Neuronal stem cell (in vitro differentiated cells): ENCODE measurements at regions not wholly inside any gene's neighbourhood (a gene's known extent, or its start where the extent isn't known, plus 50 kb on each side); places are given as distances from the start of the nearest gene placed in this dataset.

ENCODE experiments used
- DNase-seq: peaks from one replicate; pipeline ENCODE4 v3.0.0-alpha.2; 2013; ENCODE audit warnings: low spot score
- H2AFZ ChIP-seq: one replicate; pipeline ENCODE4 v1.6.1; 2013; ENCODE audit warnings: mild to moderate bottlenecking, low read length, inconsistent platforms
- H2AK5ac ChIP-seq: 2 replicates; pipeline ENCODE4 v1.6.1; 2013; ENCODE audit warnings: low read depth, mild to moderate bottlenecking, inconsistent platforms, low read length, moderate library complexity, mixed read lengths
- H2BK120ac ChIP-seq: 2 replicates; pipeline ENCODE4 v1.6.1; 2013; ENCODE audit warnings: low read depth, mild to moderate bottlenecking, inconsistent platforms, low read length, moderate library complexity, mixed read lengths
- H2BK12ac ChIP-seq: one replicate; pipeline ENCODE4 v1.6.1; 2013; ENCODE audit warnings: low read length, inconsistent platforms
- H2BK15ac ChIP-seq: 2 replicates; pipeline ENCODE4 v1.6.1; 2013; ENCODE audit warnings: mild to moderate bottlenecking, low read length, inconsistent platforms, mixed read lengths
- H2BK5ac ChIP-seq: one replicate; pipeline ENCODE4 v1.6.1; 2013; ENCODE audit warnings: inconsistent platforms, mild to moderate bottlenecking, low read length, moderate library complexity
- H3K14ac ChIP-seq: one replicate; pipeline ENCODE4 v1.6.1; 2013; ENCODE audit warnings: low read length, inconsistent platforms
- H3K18ac ChIP-seq: 2 replicates; pipeline ENCODE4 v1.6.1; 2013; ENCODE audit warnings: low read length, inconsistent platforms
- H3K23ac ChIP-seq: 2 replicates; pipeline ENCODE4 v1.6.1; 2013; ENCODE audit warnings: low read depth, mild to moderate bottlenecking, mixed read lengths, low read length, inconsistent platforms; ENCODE audit not compliant: poor library complexity
- H3K27ac ChIP-seq: replicated peaks from 3 replicates; pipeline ENCODE4 v1.5.1; 2013; ENCODE audit warnings: low read length, inconsistent platforms
- H3K27me3 ChIP-seq, 3 experiments: 2 replicates each; pipeline ENCODE4 v1.6.1; 2013; ENCODE audit warnings: low read length in 3 of 3, mild to moderate bottlenecking in 2 of 3, inconsistent platforms in 1 of 3, low read depth in 1 of 3, mixed read lengths in 1 of 3, moderate library complexity in 1 of 3; ENCODE audit not compliant: control insufficient read depth in 3 of 3, insufficient read depth in 3 of 3
- H3K36me3 ChIP-seq, 2 donors: replicated peaks in 1 of 2; 2 replicates each; pipeline ENCODE4 v1.6.1; 2013; ENCODE audit warnings: low read length in 2 of 2; ENCODE audit not compliant: control insufficient read depth in 2 of 2, insufficient read depth in 2 of 2
- H3K4ac ChIP-seq: 2 replicates; pipeline ENCODE4 v1.6.1; 2013; ENCODE audit warnings: inconsistent platforms, mild to moderate bottlenecking, low read length, moderate library complexity
- H3K4me1 ChIP-seq, 2 donors: 1 replicate in 1 of 2; 2 replicates in 1 of 2; pipeline ENCODE4 v1.6.1; 2013; ENCODE audit warnings: low read length in 2 of 2, low read depth in 1 of 2; ENCODE audit not compliant: control insufficient read depth in 2 of 2, insufficient read depth in 1 of 2
- H3K4me2 ChIP-seq: one replicate; pipeline ENCODE4 v1.6.1; 2013; ENCODE audit warnings: mild to moderate bottlenecking, low read length, inconsistent platforms; ENCODE audit not compliant: insufficient read depth, poor library complexity, severe bottlenecking
- H3K4me3 ChIP-seq, 2 donors: 2 replicates each; pipeline ENCODE4 v1.5.1; 2013; ENCODE audit warnings: low read length in 2 of 2, mild to moderate bottlenecking in 2 of 2, inconsistent platforms in 1 of 2, moderate library complexity in 1 of 2
- H3K79me1 ChIP-seq: one replicate; pipeline ENCODE4 v1.6.1; 2013; ENCODE audit warnings: low read depth, mild to moderate bottlenecking, inconsistent platforms, low read length, moderate library complexity
- H3K9ac ChIP-seq: one replicate; pipeline ENCODE4 v1.6.1; 2013; ENCODE audit warnings: mild to moderate bottlenecking, low read depth, low read length, inconsistent platforms; ENCODE audit not compliant: poor library complexity
- H3K9me3 ChIP-seq, 2 donors: replicated peaks in 1 of 2; 2 replicates each; pipeline versions ENCODE3 to v1.6.1; 2013; ENCODE audit warnings: low read length in 2 of 2, mild to moderate bottlenecking in 2 of 2, inconsistent platforms in 1 of 2, low read depth in 1 of 2, mixed read lengths in 1 of 2, moderate library complexity in 1 of 2; ENCODE audit not compliant: control insufficient read depth in 2 of 2, insufficient read depth in 1 of 2
- H4K8ac ChIP-seq: one replicate; pipeline ENCODE4 v1.6.1; 2013; ENCODE audit warnings: low read depth, mild to moderate bottlenecking, inconsistent platforms, low read length, moderate library complexity
- H4K91ac ChIP-seq: one replicate; pipeline ENCODE4 v1.6.1; 2013; ENCODE audit warnings: low read length, low read depth, mild to moderate bottlenecking, inconsistent platforms; ENCODE audit not compliant: poor library complexity
- whole genome bisulfite sequencing, 2 donors: extraction: QIAGEN DNeasy Blood & Tissue Kit; methylation state at CpG; one replicate each; pipeline ENCODE4 v1.1.7; 2013; ENCODE audit warnings: missing lambda C conversion rate in 2 of 2, mixed read lengths in 1 of 2; ENCODE audit not compliant: insufficient read length in 2 of 2, insufficient replicate concordance in 1 of 2; ENCODE audit errors: extremely low coverage in 2 of 2; 5-methylcytosine and 5-hydroxymethylcytosine counted together

DNA sequence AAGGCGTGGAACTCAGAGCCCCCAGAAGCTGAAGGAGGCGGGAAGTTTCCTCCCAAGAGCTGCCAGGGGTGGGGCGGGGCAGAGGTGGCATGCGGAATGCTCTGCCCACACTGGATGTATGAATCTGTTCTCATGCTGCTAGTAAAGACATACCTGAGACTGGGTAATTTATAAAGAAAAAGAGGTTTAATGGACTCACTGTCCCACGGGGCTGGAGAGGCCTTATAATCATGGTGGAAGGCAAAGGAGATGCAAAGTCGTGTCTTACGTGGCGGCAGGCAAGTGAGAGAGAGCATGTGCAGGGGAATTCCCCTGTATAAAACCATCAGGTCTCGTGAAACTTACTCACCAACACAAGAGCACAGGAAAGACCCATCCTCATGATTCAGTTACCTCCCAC is 57.6 kb downstream of the SMIM38 start:
- H4K8ac ChIP-seq, result no peak overlapping the region
- H3K4me2 ChIP-seq, result no peak overlapping the region
- no peak overlapping the region for H2BK15ac ChIP-seq
- H2BK12ac ChIP-seq, result no peak overlapping the region
- H2BK5ac ChIP-seq, result no peak overlapping the region
- H3K9ac ChIP-seq, result peak overlapping the region; percentile 27
- H3K4ac ChIP-seq, result no peak overlapping the region
- no peak overlapping the region for H2AFZ ChIP-seq
- peaks cover 0 to 10% (median 0%) of the 10 kb centered on the region in 3 experiments for H3K27me3 ChIP-seq
- H3K4me3 ChIP-seq, result no peak overlapping the region
- no peak overlapping the region for H3K14ac ChIP-seq
- no peak overlapping the region for H2AK5ac ChIP-seq
- H3K4me1 ChIP-seq, result peaks cover 0 to 2% of the 10 kb centered on the region in 2 donors
- H4K91ac ChIP-seq, result no peak overlapping the region
- H3K27ac ChIP-seq, result no peak overlapping the region
- no peak overlapping the region for H3K23ac ChIP-seq
- no peaks in the 10 kb centered on the region for H3K36me3 ChIP-seq
- WGBS, 2 donors, result no CpG with 5 or more reads among the region's 9 CpGs
- peaks cover 0 to under 1% of the 10 kb centered on the region in 2 donors for H3K9me3 ChIP-seq
- H3K79me1 ChIP-seq, result no peaks in the 10 kb centered on the region
- H3K18ac ChIP-seq, result no peak overlapping the region
- no peak overlapping the region for H2BK120ac ChIP-seq
- no peak for DNase-seq

DNA sequence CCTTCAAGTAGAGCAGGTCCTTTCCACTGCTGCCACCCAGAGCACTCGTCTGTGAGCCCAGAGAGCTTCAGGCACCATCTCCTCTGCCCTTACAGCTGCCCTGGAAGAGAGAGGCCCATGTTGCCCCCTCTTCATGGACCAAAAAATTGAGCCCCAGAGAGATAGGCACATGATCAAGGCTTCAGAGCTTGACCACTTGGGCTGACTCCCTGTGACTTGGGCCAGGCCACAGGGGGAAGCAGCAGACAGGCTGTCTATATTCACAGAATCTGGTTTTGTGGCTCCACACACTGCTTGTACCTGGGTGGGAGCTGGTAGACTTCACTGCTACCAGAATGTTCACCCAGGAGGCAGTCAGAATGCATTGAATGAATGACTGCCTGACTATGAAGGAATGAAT is 58.2 kb downstream of the SMIM38 start:
- Histone ChIP-seq H4K8ac (no peak overlapping the region), H3K4ac (no peak overlapping the region), H2BK12ac (no peak overlapping the region), H3K36me3 (no peaks in the 10 kb centered on the region), H3K27me3 (peaks cover 0 to 10% (median 0%) of the 10 kb centered on the region in 3 experiments), H3K4me3 (no peak overlapping the region), H3K27ac (no peak overlapping the region), H2AK5ac (no peak overlapping the region), H2BK15ac (no peak overlapping the region), H3K9ac (no peak overlapping the region), H2BK120ac (no peak overlapping the region), H3K79me1 (no peaks in the 10 kb centered on the region), H3K23ac (no peak overlapping the region), H2AFZ (no peak overlapping the region), H2BK5ac (no peak overlapping the region), H3K14ac (no peak overlapping the region), H3K18ac (no peak overlapping the region), H4K91ac (no peak overlapping the region), H3K9me3 (no peaks in the 10 kb centered on the region), H3K4me1 (peaks cover 0 to 2% of the 10 kb centered on the region in 2 donors), H3K4me2 (no peak overlapping the region)
- no peak for DNase-seq
- no CpG with 5 or more reads among the region's 1 CpG for WGBS, 2 donors

- Histone ChIP-seq H2BK5ac (no peak overlapping the region), H3K79me1 (no peaks in the 10 kb centered on the region), H3K9ac (no peak overlapping the region), H3K4ac (no peak overlapping the region), H3K4me2 (no peak overlapping the region), H3K4me1 (peaks cover 0 to 2% of the 10 kb centered on the region in 2 donors), H3K27ac (no peak overlapping the region), H3K27me3 (peaks cover 0 to 10% (median 0%) of the 10 kb centered on the region in 3 experiments), H2BK12ac (no peak overlapping the region), H4K8ac (no peak overlapping the region), H3K36me3 (no peaks in the 10 kb centered on the region), H2AFZ (no peak overlapping the region), H3K14ac (no peak overlapping the region), H3K4me3 (no peak overlapping the region), H2BK15ac (no peak overlapping the region), H4K91ac (no peak overlapping the region), H3K18ac (no peak overlapping the region), H3K9me3 (no peaks in the 10 kb centered on the region), H2AK5ac (no peak overlapping the region), H2BK120ac (no peak overlapping the region), H3K23ac (no peak overlapping the region)
- WGBS, 2 donors, result no CpG with 5 or more reads among the region's 1 CpG
- no peak for DNase-seq
These were observed 59.5 kb downstream of the SMIM38 start for GRCh38 chr11:69215216-69215615.

GRCh38 chr11:69215784-69216415 is 60.2 kb downstream of the SMIM38 start:
- no peak overlapping the region for H3K14ac ChIP-seq
- DNase-seq, result no peak
- H3K4me3 ChIP-seq, result peak overlapping the region in 1 of 2 donors; percentile 28
- no peak overlapping the region for H2AK5ac ChIP-seq
- peaks cover 0 to 8% (median 0%) of the 10 kb centered on the region in 3 experiments for H3K27me3 ChIP-seq
- no peak overlapping the region for H3K18ac ChIP-seq
- H3K4me2 ChIP-seq, result no peak overlapping the region
- no peak overlapping the region for H2BK12ac ChIP-seq
- H3K79me1 ChIP-seq, result no peaks in the 10 kb centered on the region
- WGBS, 2 donors, result no CpG with 5 or more reads among the region's 6 CpGs
- H4K91ac ChIP-seq, result no peak overlapping the region
- H3K4ac ChIP-seq, result no peak overlapping the region
- no peak overlapping the region for H3K9ac ChIP-seq
- peaks cover 0 to 2% of the 10 kb centered on the region in 2 donors for H3K4me1 ChIP-seq
- H2BK120ac ChIP-seq, result no peak overlapping the region
- no peak overlapping the region for H3K27ac ChIP-seq
- H2BK5ac ChIP-seq, result no peak overlapping the region
- H2BK15ac ChIP-seq, result no peak overlapping the region
- H2AFZ ChIP-seq, result no peak overlapping the region
- no peaks in the 10 kb centered on the region for H3K9me3 ChIP-seq
- H3K23ac ChIP-seq, result no peak overlapping the region
- no peak overlapping the region for H4K8ac ChIP-seq
- no peaks in the 10 kb centered on the region for H3K36me3 ChIP-seq
